Left lung (tissue), 4 donors: ENCODE measurements at regions not wholly inside any gene's neighbourhood (a gene's known extent, or its start where the extent isn't known, plus 50 kb on each side); places are given as distances from the start of the nearest gene placed in this dataset.

Experiments
- ATAC-seq: fragments of 200-7000 bp; cut with Tn5 transposase; one replicate; pipeline ENCODE4 v1.9.1; 2020; ENCODE audit warnings: moderate library complexity
- DNase-seq, 4 donors: peaks; one replicate each; pipeline ENCODE4 v3.0.0-alpha.2; 2013 to 2020
- H3K27ac ChIP-seq, 2 donors: fragments of 200-600 bp; sonication (generic) in 1 of 2; one replicate each; pipeline versions ENCODE4 v1.5.0 to v1.8.0; 2020 to 2021
- H3K27me3 ChIP-seq, 2 donors: fragments of 200-600 bp; sonication (generic) in 1 of 2; one replicate each; pipeline versions ENCODE4 v1.5.0 to v1.8.0; 2020 to 2021
- H3K36me3 ChIP-seq, 2 donors: fragments of 200-600 bp; sonication (generic) in 1 of 2; one replicate each; pipeline versions ENCODE4 v1.5.0 to v1.8.0; 2020 to 2021
- H3K4me1 ChIP-seq, 2 donors: fragments of 200-600 bp; one replicate each; pipeline ENCODE4 v1.8.0; 2021
- H3K4me3 ChIP-seq, 2 donors: fragments of 200-600 bp; sonication (generic) in 1 of 2; one replicate each; pipeline versions ENCODE4 v1.5.0 to v1.8.0; 2020 to 2021; ENCODE audit warnings: mild to moderate bottlenecking in 1 of 2
- H3K9me3 ChIP-seq, 2 donors: fragments of 200-600 bp; sonication (generic) in 1 of 2; one replicate each; pipeline versions ENCODE4 v1.5.0 to v1.8.0; 2020 to 2021
- intact Hi-C, 2 donors: fragments of 100-400 bp; cut with DNase I; formaldehyde crosslinking; loops; one replicate each; pipeline versions ENCODE4 v1.11.2 to v1.14.2; 2022
- TF ChIP-seq, protein P1 (sequence below), 2 donors: fragments of 200-600 bp; sonication (generic) in 1 of 2; IDR thresholded peaks; one replicate each; pipeline versions ENCODE4 v1.5.0 to v1.8.0; 2021; ENCODE audit warnings: antibody characterized with exemption in 2 of 2
- donor health status: DM: no; HTN: yes; CAD: no.
- donor health status: DM: no; HTN: no; CAD: no.

- H3K4me1 ChIP-seq, result no peaks in the 10 kb centered on the region
- TF ChIP-seq, protein P1, sequence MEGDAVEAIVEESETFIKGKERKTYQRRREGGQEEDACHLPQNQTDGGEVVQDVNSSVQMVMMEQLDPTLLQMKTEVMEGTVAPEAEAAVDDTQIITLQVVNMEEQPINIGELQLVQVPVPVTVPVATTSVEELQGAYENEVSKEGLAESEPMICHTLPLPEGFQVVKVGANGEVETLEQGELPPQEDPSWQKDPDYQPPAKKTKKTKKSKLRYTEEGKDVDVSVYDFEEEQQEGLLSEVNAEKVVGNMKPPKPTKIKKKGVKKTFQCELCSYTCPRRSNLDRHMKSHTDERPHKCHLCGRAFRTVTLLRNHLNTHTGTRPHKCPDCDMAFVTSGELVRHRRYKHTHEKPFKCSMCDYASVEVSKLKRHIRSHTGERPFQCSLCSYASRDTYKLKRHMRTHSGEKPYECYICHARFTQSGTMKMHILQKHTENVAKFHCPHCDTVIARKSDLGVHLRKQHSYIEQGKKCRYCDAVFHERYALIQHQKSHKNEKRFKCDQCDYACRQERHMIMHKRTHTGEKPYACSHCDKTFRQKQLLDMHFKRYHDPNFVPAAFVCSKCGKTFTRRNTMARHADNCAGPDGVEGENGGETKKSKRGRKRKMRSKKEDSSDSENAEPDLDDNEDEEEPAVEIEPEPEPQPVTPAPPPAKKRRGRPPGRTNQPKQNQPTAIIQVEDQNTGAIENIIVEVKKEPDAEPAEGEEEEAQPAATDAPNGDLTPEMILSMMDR (IDR thresholded peaks at IDR 0.05), result no peak
Measured at GRCh38 chr5:2289380-2289779, 406.7 kb upstream of the IRX4 start.

GRCh38 chr5:2288968-2289367, 406.2 kb upstream of the IRX4 start:
- ATAC-seq, result no peak
- no peaks in the 10 kb centered on the region for H3K9me3 ChIP-seq
- no peaks in the 10 kb centered on the region for H3K27me3 ChIP-seq
- intact Hi-C loops, result no loop called here
- DNase-seq, result no peak
- H3K27ac ChIP-seq, result no peak overlapping the region
- no peak overlapping the region for H3K4me3 ChIP-seq
- no peaks in the 10 kb centered on the region for H3K36me3 ChIP-seq
- H3K4me1 ChIP-seq, result no peaks in the 10 kb centered on the region
- TF ChIP-seq, protein P1 (IDR thresholded peaks at IDR 0.05), result no peak

More at GRCh38 chr5:2289380-2289779, 406.7 kb upstream of the IRX4 start:
- no peaks in the 10 kb centered on the region for H3K27me3 ChIP-seq
- DNase-seq (no peak), ATAC-seq (no peak)
- no peaks in the 10 kb centered on the region for H3K36me3 ChIP-seq
- H3K9me3 ChIP-seq, result no peaks in the 10 kb centered on the region
- H3K4me3 ChIP-seq, result no peak overlapping the region
- intact Hi-C loops, result no loop called here
- no peak overlapping the region for H3K27ac ChIP-seq

DNA sequence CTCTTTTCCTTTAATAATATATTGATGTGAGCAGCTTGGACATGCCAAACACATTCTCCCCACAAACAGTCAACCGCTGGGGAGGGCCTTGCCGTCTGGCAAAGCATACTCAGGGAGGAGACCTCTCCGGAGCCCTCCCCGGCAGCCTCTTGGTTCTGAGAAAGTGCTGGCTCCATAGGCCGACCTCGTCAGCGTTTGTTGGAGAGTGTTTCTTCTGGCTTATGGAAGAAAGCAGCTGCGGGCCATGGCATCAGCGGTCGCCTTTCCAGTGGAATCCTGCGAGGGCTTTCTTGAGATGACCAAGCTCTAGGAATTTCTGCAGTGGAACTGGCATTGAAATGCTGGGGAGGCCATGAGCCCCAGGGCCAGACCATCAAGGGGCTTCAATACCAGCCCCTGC, 405.7 kb upstream of the IRX4 start:
- intact Hi-C loops, result no loop called here
- DNase-seq, result no peak
- no peaks in the 10 kb centered on the region for H3K27me3 ChIP-seq
- ATAC-seq, result no peak
- H3K4me3 ChIP-seq, result no peak overlapping the region
- TF ChIP-seq, protein P1 (IDR thresholded peaks at IDR 0.05), result no peak
- H3K9me3 ChIP-seq, result no peaks in the 10 kb centered on the region
- no peak overlapping the region for H3K27ac ChIP-seq
- no peaks in the 10 kb centered on the region for H3K4me1 ChIP-seq
- H3K36me3 ChIP-seq, result no peaks in the 10 kb centered on the region

GRCh38 chr5:2286250-2286649, 403.5 kb upstream of the IRX4 start:
- TF ChIP-seq, protein P1 (IDR thresholded peaks at IDR 0.05), result no peak
- intact Hi-C loops, result no loop called here
- H3K27ac ChIP-seq, result no peak overlapping the region
- H3K4me3 ChIP-seq, result no peak overlapping the region
- ATAC-seq (no peak), DNase-seq (no peak)
- no peaks in the 10 kb centered on the region for H3K27me3 ChIP-seq
- H3K4me1 ChIP-seq, result no peaks in the 10 kb centered on the region
- no peaks in the 10 kb centered on the region for H3K9me3 ChIP-seq
- H3K36me3 ChIP-seq, result no peaks in the 10 kb centered on the region

GRCh38 chr5:2284678-2285077, 402.0 kb upstream of the IRX4 start:
- ATAC-seq (no peak), DNase-seq (no peak)
- Histone ChIP-seq H3K36me3 (no peaks in the 10 kb centered on the region), H3K4me3 (no peak overlapping the region), H3K27ac (no peak overlapping the region), H3K4me1 (no peaks in the 10 kb centered on the region), H3K27me3 (peaks cover 0 to under 1% of the 10 kb centered on the region in 2 donors), H3K9me3 (no peaks in the 10 kb centered on the region)
- intact Hi-C loops, result no loop called here
- TF ChIP-seq, protein P1 (IDR thresholded peaks at IDR 0.05), result no peak
